ENCODE measurements at regions not wholly inside any gene's neighbourhood (a gene's known extent, or its start where the extent isn't known, plus 50 kb on each side); places are given as distances from the start of the nearest gene placed in this dataset.

GRCh38 chr14:95380350-95381042 is 60.8 kb upstream of the CLMN start:
- no peak for FAIRE-seq
- no peak for ATAC-seq

More at GRCh38 chr14:95380350-95381042, 60.8 kb upstream of the CLMN start:
- no peak for DNase-seq (ENCODE audit: low spot score)
- Histone ChIP-seq H3K4me3 (replicated peaks in 1 of 3; ENCODE audit: insufficient read depth in 1 of 3, low read depth in 2 of 3, low read length in 3 of 3) (no peak overlapping the region), H3K79me2 (ENCODE audit: insufficient read depth, low read length) (no peaks in the 10 kb centered on the region), H3K4me2 (ENCODE audit: low read depth, low read length) (no peak overlapping the region), H3K27me3 (ENCODE audit: control insufficient read depth in 1 of 2, insufficient read depth in 2 of 2, low read length in 2 of 2) (peaks cover 1 to 12% of the 10 kb centered on the region in 2 experiments; a peak in 3 of 5 replicates), H3K4me1 (ENCODE audit: insufficient read depth, low read length) (no peaks in the 10 kb centered on the region), H3K36me3 (replicated peaks in 1 of 2; ENCODE audit: control insufficient read depth in 1 of 2, insufficient read depth in 2 of 2, low read length in 2 of 2) (no peaks in the 10 kb centered on the region), H3K9me3 (ENCODE audit: low read length) (peaks cover 31% of the 10 kb centered on the region), H4K20me1 (ENCODE audit: insufficient read depth, low read length) (no peaks in the 10 kb centered on the region), H3K9ac (ENCODE audit: insufficient read depth, low read depth, low read length) (no peak overlapping the region), H3K27ac (ENCODE audit: extremely low read length, insufficient read depth, low read length) (no peak overlapping the region), H2AFZ (ENCODE audit: low read length) (no peak overlapping the region)
- in situ Hi-C loops (cut with HindIII; ENCODE audit: extremely low pct_ligation_motif_present, low pct_unique_long_range_greater_than_20kb): no loop called here
- intact Hi-C loops (cut with micrococcal nuclease; ENCODE audit: unreplicated experiment): no loop called here
- TF ChIP-seq HNRNPK (IDR thresholded peaks at IDR 0.05; ENCODE audit: low read depth, low read length, poor library complexity, severe bottlenecking): no peak
- no peak for TF ChIP-seq DBP (CRISPR knock-in tag; IDR thresholded peaks at IDR 0.05; ENCODE audit: not compliant biosample characterization)
- TF ChIP-seq BRD4 (CRISPR knock-in tag; IDR thresholded peaks at IDR 0.05): no peak
- no peak for TF ChIP-seq SMYD3 (CRISPR knock-in tag; IDR thresholded peaks at IDR 0.05)
- no peak for TF ChIP-seq ZNF382 (CRISPR knock-in tag; IDR thresholded peaks at IDR 0.05; ENCODE audit: borderline replicate concordance)
- TF ChIP-seq ZBTB20 (CRISPR knock-in tag; IDR thresholded peaks at IDR 0.05; ENCODE audit: borderline replicate concordance, low read depth): no peak
- TF ChIP-seq, protein P1, sequence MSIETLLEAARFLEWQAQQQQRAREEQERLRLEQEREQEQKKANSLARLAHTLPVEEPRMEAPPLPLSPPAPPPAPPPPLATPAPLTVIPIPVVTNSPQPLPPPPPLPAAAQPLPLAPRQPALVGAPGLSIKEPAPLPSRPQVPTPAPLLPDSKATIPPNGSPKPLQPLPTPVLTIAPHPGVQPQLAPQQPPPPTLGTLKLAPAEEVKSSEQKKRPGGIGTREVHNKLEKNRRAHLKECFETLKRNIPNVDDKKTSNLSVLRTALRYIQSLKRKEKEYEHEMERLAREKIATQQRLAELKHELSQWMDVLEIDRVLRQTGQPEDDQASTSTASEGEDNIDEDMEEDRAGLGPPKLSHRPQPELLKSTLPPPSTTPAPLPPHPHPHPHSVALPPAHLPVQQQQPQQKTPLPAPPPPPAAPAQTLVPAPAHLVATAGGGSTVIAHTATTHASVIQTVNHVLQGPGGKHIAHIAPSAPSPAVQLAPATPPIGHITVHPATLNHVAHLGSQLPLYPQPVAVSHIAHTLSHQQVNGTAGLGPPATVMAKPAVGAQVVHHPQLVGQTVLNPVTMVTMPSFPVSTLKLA (IDR thresholded peaks at IDR 0.05): no peak
- no peak for TF ChIP-seq IKZF5 (CRISPR knock-in tag; IDR thresholded peaks at IDR 0.05)
- TF ChIP-seq ZNF446 (CRISPR knock-in tag; IDR thresholded peaks at IDR 0.05): no peak
- TF ChIP-seq, protein P2, sequence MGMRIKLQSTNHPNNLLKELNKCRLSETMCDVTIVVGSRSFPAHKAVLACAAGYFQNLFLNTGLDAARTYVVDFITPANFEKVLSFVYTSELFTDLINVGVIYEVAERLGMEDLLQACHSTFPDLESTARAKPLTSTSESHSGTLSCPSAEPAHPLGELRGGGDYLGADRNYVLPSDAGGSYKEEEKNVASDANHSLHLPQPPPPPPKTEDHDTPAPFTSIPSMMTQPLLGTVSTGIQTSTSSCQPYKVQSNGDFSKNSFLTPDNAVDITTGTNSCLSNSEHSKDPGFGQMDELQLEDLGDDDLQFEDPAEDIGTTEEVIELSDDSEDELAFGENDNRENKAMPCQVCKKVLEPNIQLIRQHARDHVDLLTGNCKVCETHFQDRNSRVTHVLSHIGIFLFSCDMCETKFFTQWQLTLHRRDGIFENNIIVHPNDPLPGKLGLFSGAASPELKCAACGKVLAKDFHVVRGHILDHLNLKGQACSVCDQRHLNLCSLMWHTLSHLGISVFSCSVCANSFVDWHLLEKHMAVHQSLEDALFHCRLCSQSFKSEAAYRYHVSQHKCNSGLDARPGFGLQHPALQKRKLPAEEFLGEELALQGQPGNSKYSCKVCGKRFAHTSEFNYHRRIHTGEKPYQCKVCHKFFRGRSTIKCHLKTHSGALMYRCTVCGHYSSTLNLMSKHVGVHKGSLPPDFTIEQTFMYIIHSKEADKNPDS (CRISPR knock-in tag; IDR thresholded peaks at IDR 0.05): no peak
- POLR2A ChIA-PET: no interaction called here
- CTCF ChIA-PET (ENCODE audit: low intra/inter-chr PET ratio, low total read pairs): no interaction called here
- BruUV-seq (replicated peaks): no TSS peak
- 55% methylated on average over 5 of the region's 5 CpGs for WGBS (ENCODE audit: low lambda C conversion rate)

Measured in HepG2 (cell line).